GM19240 (cell line): ENCODE measurements at regions not wholly inside any gene's neighbourhood (a gene's known extent, or its start where the extent isn't known, plus 50 kb on each side); places are given as distances from the start of the nearest gene placed in this dataset.

ENCODE experiments used
- DNase-seq: peaks from one replicate; pipeline ENCODE4 v3.0.0; 2011; ENCODE audit warnings: low spot score; ENCODE audit not compliant: insufficient read length

- peak; percentile 10 for DNase-seq
These were observed 206.1 kb downstream of the HAPSTR1 start for GRCh38 chr16:9297437-9298113.

DNA sequence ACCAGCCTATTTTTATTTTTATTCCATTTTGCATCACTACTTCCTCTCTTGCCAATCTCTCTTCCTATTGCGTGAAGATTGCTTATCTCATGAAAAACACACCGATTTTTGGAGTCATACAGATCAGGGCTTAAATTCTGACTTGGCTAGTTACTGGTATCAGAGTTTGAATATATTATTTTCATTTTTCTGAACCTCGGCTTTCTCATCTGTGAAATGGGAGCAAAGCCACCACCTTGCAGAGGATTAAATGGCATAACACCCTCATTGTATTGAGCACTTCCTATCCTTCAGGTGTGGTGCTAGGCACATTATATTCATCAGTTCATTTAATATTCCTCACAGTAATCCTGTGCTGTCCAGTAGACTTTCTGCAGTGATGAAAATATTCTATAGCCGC is 208.8 kb downstream of the HAPSTR1 start:
- DNase-seq = no peak

GRCh38 chr16:9302072-9302471 is 210.6 kb downstream of the HAPSTR1 start:
- DNase-seq = no peak

- DNase-seq = no peak
These were observed 215.3 kb downstream of the HAPSTR1 start for GRCh38 chr16:9306753-9307152.

DNA sequence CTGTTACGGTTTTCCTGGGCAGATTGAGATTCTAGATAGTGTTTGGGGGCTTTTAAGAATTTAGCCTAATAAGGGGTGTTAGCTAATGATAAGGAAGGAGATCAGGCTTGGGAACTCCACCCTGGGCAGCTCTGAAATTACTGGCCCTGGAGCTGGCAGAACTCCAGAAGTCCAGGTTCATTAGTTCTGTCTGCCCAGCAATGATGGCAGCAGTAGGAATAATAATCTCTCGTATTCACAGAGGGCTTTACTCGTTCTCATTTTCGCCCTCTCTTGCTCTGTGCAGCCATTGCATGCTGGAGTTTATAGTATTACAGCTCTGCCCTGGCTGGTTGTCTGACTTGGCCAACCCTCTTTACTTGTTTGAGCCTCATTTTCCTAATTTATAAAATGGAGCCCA is 216.0 kb downstream of the HAPSTR1 start:
- no peak for DNase-seq

- DNase-seq = no peak
These were observed 216.9 kb downstream of the HAPSTR1 start for GRCh38 chr16:9308356-9308801.

- DNase-seq = no peak
These were observed 217.4 kb downstream of the HAPSTR1 start for GRCh38 chr16:9308850-9309249.

DNA sequence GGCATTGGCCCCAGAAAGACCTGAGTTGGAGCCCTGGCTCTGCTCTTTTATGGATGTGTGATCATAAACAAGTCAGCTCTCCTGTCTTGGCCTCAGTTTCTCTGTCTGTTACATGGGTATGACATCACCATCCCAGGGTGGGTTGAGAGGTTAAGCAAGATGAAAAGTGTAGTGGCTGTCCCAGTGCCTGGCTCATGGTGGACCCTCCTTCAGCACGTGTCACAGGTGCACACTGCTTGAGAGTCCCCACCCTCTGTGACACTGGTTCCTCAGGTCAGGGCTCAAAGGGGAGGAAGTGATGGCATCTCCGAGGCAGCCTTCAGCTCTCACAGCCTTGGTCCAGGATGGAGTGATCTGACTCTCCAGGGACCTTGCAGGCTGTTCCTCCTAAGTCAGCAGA is 218.4 kb downstream of the HAPSTR1 start:
- no peak for DNase-seq

DNA sequence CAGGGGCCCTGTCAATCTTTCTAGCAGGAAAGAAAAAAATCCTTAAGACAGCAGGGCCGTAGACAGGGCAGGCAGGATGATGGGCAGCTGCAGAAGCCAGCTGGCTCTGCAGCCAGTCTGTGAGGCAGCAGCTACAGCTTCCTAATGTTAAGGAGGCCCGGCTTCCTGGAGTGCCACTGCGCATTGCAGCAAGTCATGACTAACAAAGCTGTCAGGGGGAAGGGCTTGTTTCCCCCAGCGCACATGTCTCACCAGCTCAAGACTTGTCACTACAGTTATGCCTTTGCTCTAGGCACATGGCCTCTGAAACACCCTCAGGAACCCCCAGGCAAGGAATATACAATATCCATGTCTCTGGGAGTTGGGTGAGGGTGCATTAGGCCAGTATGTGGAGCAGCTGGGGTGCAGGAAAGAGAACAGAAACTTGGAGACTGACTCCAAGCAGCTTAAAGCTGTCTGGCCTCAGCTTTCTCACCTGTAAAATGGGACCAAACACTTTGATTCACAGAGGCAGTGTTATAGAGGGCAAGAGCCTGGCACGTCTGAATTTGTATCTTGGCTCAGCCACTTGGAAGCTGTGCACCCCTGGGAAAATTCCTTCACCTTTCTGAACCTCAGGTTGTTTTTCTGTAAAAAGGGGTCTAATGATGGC is 220.0 kb downstream of the HAPSTR1 start:
- DNase-seq = no peak

DNA sequence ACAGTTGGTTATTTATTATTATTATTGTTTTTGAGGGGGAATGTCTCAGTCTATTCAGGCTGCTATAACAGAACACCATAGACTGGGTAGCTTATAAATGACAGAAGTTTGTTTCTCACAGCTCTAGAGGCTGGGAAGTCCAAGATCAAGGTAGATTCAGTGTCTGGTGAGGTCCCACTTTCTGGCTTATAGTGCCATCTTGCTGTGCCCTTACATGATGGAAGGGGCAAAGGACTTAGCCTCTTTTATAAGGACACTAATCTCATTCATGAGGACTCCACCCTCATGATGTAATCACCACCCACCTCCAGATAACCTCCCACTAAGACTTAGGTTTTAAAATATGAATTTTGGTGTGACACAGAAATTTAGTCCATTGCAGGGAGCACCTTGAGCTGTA is 224.6 kb downstream of the HAPSTR1 start:
- no peak for DNase-seq

- DNase-seq = no peak
These were observed 225.2 kb downstream of the HAPSTR1 start for GRCh38 chr16:9316615-9317014.

DNA sequence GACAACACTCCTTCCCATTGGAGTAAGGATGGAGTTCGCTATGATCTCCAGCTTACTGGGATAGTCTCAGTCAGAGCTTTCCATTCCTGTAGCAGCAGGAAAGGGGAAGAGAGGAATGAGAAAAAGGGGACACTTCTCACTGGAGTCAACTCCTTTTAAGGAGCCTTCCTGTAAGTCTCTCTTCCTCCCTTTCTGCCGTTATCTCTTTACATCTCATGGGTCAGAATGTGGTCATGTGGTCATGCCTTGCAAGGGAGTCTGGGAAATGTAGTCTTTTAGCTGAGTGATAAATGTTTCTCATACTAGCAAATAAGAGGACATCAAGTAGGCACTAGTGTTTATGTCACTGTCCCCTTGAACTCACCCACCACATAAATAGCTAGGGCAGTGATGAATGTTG is 227.3 kb downstream of the HAPSTR1 start:
- DNase-seq = no peak

DNA sequence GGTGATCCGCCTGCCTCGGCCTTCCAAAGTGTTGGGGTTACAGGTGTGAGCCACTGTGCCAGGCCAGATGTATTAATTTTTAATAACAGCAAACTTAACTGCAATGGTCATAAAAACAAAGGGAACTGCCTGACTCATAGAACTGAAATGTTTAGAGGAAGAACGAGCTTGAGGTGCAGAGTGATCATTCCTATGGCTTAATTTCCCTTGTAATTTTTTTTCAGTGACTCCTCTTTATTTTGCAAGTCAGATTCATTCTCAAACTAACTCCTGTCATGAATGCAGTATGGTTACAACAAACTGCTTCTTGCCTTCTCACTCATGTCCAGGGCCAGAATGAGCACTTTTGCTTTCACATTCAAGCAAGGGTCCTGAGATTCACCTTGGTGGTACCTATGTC is 231.3 kb downstream of the HAPSTR1 start:
- no peak for DNase-seq

DNA sequence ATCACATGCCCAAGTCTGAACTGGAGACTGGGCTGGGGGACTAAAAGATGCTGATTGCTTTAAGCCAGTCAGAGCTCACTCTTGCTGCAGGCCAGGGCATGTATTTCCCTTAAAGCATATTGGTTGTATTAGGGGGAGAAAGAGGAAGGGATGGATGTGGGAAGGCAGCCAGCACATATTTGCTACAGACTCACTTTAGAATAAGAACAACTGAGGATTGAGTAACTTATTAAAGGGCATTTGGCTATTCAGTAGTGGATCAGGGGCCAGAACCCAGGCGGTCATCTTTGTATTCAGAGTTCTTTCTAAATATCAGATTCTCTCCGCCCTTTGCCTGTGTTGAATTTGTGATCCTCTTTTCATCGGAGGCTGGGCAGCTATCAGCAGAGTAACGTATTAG is 231.7 kb downstream of the HAPSTR1 start:
- DNase-seq = no peak

DNA sequence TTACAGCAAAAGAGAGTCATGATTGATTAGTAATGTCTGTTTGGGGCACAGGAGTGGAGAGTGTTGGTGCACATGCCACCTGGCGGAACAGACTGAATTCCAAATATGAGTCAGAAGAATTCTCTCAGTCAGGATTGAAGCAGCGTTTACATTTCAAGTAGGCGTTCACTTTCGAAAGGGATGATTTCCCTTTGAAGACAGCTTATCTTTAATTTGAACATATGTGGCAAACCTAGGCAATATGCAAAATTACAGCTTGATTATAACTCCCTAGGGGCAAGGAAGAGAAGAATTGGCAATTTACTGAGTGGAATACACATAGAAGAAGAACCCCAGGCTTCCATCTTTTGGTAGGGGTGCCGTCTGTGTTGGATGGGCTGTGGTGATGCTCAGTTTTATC is 235.8 kb downstream of the HAPSTR1 start:
- no peak for DNase-seq

GRCh38 chr16:9328411-9328810 is 237.0 kb downstream of the HAPSTR1 start:
- no peak for DNase-seq

DNA sequence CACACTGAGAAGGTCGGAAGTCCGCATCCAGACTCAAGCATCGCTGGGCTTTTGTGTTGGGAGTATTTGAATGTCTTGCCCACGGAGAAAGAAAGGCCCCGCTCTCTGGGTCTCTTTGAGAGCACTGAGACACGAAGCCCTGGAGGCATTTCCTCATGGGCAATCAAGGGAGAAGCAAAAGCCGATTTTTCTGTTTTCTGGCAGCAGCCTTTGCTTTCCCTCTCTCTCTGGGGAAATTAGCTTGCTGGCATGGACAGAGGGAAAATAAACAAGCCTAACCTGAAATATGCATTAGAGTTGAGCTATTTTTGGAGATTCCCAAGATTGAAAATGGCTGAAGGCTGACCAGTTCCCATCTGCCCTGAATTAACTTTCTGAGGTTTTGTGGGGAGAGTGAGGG is 238.7 kb downstream of the HAPSTR1 start:
- no peak for DNase-seq

- DNase-seq = no peak
These were observed 240.1 kb downstream of the HAPSTR1 start for GRCh38 chr16:9331503-9331902.

GRCh38 chr16:9332574-9333148 is 241.2 kb downstream of the HAPSTR1 start:
- DNase-seq = no peak

GRCh38 chr16:9333469-9333868 is 242.0 kb downstream of the HAPSTR1 start:
- DNase-seq = no peak

DNA sequence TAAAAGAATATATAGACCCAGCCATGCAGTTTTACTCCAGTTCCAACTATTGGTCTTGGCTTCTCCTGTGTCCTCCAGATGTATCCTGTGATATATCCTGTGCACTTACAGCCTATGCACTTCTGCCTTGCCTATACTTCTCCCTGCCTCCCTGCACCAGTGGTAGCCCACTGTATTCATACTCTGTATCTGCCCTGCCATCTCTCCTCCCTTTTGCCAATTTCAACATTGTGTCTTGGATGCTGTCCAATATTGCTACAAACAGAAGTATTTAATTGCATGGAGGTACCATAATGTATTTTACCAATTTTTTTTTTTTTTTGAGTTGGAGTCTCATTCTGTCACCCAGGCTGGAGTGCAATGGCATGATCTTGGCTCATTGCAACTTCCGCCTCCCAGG is 242.7 kb downstream of the HAPSTR1 start:
- no peak for DNase-seq

GRCh38 chr16:9337308-9338032 is 246.0 kb downstream of the HAPSTR1 start:
- no peak for DNase-seq
